GM21515 (cell line): ENCODE measurements at regions not wholly inside any gene's neighbourhood (a gene's known extent, or its start where the extent isn't known, plus 50 kb on each side); places are given as distances from the start of the nearest gene placed in this dataset.
"Not testable (repeated sequence)": the region's sequence is repeated elsewhere in the genome, so short reads cannot be mapped to it uniquely, and the experiment has no call there.

Experiments used
- ATAC-seq: cut with Tn5 transposase; IDR thresholded peaks from one replicate; pipeline ENCODE4 v1.9.1; 2021; ENCODE audit not compliant: unreplicated experiment

DNA sequence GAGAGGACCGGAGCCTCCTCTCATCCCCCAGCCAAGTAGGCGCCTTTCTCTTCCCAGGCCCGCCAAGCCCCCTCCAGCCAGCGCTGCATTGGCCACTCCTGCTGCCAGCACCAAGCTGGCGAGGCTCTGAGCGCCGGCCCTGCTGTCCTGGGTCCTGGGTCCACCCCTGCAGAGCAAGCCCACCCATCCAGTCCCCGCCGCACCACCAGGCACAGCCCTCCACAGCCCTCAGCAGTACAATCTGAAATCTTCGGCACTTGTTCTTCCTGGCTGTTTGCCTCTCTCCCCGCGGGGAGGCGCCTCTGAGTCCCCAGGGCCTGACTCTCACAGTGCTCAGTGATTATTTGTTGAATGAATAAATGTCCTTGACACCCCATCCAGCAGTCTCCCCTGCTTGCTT is 236.4 kb upstream of the SGCG start:
- ATAC-seq: no peak

DNA sequence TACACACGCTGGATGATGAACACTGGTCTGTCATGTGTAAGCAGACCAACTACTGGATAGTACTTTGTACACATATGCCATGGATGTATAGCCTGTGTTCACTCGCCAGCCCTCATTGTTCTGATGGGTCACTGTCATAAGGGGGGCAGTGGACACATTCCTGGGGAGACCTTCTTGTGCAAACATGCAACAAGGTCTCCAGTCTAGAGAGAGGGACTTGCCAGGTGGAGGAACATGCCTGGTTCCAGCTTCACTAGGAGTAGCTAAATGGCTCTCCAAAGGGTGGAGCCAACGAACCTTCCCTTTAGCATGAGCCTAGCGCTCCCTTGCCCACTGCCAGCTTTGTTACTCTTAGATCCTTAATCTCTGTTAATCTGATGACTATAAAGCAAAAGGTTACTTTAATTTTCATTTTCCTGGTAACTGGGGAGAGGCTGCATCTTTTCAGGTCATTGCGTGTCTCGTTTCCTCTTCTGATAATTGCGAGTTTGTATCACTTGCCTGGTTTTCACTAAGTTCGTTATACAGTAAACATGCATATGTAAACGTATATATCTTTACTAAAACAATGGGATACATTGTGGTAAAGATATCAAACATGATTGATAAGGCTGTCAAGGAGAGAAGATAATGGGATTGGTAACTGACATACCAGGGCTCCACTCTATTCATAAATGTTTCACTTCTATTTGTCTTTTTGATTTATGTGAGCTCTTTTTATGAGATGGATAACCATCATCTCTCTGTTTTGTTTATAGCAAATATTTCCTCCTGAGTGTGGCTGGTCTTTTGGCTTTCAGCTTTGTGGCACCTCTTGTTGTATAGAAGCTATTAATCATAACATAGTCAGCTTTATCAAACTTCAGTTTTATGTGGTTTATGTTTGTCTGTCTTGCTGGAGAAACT is 235.2 kb upstream of the SGCG start:
- ATAC-seq: no peak

DNA sequence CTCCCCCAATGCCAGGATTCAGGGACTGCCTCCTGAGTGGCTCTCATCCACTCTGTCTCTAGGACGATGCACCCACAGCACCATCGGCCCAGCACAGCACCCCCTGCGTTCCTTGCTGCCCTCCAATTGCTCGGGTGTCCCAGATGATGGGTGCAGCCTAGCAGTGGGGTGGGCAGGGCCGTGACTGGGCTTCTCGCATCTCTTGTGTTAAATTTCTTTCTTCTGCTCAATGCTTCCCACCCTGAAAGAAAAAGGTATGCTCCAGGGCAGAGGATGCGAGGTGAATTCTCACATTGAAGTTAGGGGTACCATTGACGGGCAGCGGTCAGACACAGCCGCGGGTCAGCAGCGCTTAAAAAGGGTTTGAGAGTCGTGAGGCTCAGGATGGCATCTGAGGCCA is 232.4 kb upstream of the SGCG start:
- no peak for ATAC-seq

DNA sequence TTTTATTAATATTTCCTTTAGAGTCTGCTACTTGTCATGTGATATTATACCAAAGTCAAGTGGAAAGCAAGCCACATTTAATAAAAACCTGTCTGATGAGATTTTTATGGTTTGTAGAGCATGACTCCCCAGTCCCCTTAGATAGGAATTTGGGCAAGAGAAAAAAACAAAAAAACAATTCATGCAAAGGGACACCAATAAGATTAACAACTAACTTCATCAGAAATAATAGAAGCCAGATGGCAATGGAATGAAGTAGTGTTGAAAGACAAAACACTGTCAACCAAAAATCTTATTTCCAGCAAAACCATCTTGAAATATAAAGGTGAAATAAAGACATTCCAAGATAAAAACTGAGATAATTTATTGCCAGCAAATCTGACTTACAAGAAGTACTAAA is 228.8 kb upstream of the SGCG start:
- ATAC-seq: not testable (repeated sequence)

DNA sequence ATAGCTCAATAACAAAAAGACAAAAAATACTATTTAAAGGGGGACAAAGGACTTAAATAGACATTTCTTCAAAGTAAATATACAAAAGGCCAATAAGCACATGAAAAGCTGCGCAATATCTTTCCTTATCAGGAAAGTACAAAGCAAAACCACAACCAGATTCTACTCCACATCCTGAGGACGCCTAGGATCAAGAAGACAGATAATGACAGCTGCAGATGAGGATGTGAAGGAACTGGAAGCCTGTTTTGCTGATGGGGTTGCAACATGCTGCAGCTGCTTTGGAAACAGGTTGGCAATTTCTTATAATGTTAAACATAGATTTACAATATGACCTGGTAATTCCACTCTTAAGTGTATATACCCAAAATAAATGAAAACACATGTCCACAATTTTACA is 225.6 kb upstream of the SGCG start:
- ATAC-seq: not testable (repeated sequence)

DNA sequence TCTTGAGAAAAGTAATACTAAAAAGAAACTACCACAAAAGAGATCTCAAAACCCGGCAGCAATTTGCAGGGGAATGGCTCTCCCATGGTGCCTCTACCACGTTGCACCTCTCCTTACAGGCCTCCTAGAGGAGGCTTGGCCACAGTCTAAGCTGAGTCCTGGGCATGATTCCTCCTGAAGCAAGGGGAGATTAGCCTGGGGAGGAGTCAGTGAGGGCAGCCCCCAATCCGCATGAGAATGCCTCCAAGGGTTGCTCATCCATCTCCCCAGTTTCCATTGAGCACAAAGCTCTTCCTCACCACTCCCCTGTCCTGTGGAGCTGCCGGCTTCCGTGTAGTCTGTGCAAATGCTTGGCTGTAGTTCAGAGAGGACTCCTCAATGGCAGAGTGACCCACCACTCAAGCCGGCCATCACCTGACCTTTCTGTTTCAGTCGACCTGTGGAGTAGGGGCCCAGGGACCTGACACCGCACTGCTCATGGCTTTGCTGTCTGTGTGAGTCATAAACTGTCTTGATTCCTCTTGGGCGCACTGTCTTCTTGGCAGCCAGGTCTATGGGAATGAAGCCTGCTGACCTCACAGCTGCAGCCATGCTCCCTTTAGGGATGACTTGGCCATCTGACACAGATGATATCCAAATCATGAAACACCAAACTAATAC is 224.2 kb upstream of the SGCG start:
- ATAC-seq: not testable (repeated sequence)

DNA sequence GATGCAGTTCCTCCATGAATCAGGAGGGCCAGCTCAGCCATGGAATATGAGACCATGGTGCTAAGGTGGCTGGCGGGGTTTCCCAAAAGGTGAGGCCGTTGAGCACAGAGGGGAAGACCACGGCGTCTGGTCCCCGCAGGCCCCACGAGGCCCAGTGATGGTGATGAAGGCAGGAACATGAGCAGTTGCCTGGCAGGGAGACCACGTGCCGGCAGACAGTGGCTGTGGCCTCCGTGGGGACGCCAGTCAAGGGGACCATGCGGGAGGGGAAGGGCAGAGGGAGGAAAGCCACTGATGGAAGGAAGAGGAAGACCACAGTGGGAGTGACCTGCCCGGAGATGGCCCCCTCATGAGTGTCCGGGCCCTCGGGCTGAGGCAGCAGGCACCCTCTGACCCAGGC is 220.9 kb upstream of the SGCG start:
- ATAC-seq: not testable (repeated sequence)

DNA sequence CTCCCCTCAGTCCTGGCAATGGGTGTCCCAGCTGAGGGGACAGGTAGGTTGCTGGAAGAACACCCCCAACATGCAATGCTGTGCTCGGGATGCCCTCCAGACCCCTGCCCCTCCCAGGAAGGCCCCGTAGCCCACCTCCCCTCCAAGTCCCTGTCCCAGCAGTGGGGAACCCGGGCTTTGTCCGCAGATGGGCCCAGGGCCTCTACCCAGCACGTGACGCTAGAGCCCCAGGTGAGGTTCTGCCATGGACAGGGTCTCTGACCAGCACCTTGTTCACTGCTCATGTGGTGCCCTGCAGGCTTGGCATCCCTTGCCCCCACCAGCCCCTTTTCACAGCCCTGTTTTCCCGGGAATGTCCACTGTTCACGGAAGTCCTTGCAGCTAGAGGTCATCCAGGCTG is 220.0 kb upstream of the SGCG start:
- ATAC-seq: no peak

DNA sequence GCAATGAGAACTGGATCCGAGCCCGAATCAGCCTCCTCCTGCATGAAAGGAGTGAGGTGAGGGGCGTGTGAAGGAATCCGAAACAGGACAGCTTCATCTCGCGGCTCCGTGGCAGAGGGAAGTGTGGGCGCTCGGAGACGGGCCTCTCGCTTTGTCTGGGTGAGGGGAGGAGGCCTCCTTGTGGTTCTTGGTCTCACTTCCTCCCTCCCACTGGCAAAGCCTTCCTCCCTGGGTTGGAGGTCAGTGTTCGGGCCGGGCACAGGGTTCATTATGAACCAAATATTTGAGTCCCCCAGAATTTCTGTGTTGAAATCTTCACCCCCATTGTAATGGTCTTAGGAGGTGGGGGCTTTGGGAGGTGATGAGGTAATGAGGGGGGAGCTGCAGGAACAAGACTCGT is 219.4 kb upstream of the SGCG start:
- not testable (repeated sequence) for ATAC-seq

DNA sequence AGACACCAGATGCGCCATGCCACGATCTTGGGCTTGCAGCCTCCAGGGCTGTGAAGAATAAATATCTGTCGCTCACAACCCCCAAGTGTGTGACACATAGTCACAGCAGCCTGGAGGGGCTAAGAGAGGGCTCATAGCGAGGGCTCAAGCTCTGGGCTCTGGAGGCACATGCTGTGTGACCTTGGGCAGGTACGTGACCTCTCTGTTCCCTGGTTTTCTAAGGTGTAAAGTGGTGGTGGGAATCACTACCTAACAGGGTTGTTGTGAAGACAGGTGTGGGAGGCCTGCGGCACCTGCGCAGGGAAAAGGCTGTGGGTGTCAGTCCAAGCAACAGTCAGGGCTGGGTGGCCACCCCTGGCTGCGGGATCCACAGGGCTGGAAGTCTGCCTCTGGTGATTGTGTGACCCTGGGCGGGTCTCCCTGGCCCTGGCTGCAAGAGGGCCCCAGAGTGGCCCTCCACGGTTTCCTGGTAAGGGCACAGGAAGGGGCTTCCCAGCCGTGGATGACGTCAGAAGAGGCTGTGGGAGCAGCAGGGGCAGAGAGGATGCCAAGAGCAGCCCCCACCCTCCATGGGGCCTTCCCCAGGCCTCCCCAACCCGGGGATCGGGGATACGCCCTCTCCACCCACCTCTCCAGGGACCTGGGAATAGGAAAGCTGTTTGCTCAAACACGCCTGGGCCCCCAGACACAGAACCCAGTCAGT is 218.8 kb upstream of the SGCG start:
- no peak for ATAC-seq

DNA sequence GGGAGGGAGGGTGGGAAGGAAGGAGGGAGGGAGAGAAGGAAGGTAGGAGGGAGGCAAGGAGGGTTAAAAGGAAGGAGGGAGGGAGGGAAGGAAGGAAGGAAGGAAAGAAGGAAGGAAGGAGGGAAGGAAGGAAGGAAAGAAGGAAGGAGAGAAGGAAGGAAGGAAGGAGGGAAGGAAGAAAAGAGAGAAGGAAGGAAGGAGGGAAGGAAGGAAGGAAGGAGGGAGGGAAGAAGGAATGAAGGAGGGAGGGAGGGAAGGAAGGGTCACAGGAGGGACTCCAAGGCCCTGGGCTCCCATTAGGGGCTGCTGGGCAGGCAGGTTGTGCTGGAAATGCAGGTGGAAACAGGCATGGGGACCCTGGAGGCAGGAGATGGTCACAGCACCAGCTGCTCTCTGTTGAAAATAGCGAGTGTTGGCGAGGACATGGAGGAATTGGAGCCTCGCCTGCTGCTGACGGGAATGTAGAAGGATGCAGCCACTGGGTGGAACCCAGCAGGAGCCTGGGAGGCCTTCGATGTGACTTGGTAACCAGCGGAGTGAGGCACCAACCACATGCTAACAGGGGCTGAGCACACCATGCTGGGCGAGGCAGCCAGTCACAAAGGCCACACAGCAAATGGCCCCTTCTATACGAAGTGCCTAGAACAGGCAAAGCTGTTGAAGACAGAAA is 217.3 kb upstream of the SGCG start:
- ATAC-seq: not testable (repeated sequence)

DNA sequence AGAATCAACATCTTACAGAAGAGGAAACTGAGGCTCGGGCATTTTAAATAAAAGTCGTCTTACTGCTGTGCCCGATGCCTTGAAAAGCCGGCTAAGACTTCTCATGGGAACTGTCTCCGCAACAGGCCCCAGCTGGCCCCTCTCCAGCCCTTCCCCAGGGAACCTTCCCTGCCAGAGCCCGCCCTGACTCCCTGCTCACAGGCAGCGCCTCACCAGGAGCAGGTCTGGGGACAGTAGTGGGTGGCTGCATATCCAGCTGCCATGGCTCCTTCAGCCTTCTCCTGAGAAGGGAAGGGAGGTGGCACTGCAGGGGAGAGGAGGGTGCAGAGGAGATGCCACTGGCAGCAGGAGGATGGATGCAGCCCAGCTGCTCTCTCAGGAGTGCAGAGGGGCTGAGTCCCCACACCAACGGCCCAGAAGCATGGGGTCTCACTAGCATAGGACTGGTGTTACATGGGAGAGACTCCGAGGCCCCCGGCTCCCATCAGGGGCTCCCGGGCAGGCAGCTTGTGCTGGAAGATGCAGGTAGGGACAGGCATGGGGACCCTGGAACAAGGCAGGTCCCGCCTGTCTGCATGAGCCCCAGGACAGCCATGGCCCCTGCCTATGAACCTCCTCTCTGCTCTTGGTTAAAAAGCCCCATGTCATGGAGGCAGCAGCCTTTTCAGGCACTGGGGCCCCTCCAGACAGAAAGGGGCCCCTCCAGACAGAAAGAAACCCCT is 216.4 kb upstream of the SGCG start:
- ATAC-seq: no peak

DNA sequence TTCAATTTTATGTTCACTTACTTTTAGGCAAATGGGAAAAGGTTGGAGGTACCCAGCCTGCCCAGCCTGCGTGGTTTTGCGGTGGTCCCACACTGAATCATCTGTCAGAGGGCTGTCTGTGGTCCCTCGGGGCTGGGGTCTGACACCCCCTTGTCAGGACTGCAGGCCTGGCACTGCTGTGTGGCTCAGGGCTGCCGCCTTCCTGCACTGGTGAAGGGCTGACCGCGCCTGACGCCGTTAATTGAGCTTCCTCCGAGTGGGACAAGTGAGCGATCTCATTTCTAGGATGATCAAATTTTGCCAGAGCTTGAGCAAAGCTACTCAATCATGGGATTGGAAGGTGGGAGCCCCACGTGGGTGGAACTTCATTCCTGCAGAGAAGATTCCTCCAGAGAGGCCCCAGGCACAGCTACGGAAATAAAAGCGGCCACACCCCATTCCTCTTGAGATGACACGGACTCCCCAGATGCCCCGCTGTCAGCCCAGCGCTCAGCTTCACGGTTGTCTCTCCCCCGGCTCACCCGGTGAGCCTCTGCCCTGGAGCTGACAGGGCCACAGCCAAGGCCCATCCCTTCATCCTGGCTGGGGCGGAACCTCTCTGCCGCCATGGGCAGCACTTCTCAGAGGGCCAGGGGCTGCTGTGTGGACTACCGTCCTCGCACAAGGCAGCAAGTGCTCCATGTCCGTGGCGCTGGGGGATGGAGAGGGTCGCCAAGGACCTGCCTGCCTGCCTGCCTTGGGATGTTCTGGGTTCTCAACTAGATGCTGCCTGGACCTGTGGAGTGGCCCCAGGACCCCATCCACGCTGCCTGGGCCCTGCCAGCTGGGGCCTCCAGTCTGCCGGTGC is 215.5 kb upstream of the SGCG start:
- ATAC-seq: not testable (repeated sequence)

DNA sequence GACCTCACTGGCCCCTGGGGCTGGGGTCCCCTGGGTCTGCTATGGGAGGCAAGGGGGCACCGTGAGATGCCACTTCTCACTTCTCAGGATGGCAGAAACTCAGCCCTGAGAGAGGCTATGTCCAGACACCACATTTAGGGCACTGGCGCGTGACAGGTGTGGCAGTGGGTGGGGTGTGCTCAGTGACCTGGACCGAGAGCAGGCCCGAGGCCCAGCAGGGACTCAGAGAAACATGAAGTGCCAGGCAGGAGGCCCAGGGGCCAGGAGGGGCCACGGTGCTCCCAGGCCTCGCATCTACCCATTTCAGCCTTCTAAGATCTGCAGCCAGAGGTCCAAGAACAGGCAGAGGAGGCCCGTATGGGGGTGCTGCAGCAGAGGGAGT is 214.9 kb upstream of the SGCG start:
- ATAC-seq: not testable (repeated sequence)

DNA sequence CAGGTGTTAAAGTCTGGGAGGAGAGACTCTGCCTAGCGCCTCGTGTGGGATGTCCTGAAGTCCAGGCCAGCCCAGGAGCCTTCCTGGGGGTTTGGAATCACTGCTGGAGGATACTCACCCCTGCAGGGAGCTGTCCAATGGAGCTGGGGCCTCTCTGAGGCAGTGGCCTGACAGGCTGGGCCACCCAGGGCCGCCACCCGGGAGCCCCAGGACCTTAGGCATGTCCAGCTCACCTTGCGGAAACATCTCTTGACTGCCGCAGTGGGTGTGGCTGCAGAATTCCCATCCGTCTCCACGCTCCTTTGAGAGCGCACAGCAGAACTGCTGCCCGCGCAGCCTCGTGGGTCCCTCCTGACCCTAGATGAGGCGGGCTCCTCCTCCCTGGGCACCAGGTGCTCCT is 214.0 kb upstream of the SGCG start:
- ATAC-seq: not testable (repeated sequence)

DNA sequence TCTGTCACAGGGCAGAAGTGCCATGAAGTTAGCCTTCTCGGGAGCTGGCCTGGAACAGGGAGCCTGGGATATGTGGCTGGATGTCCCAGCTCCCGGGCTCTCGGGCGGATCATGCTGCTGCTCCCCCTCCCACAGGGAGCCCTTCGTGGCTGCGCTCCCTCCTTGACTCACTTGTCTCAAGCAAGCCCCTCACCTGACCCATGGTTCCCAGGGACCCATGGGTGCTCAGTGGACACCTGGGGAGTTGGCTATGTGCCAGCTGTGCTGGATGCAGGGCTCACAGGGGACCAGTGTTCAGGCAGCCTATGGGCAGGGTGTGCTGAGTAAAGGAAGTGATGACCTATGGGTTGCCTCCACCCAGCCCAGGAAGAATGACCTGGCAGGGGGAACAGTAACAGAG is 213.1 kb upstream of the SGCG start:
- ATAC-seq: no peak

DNA sequence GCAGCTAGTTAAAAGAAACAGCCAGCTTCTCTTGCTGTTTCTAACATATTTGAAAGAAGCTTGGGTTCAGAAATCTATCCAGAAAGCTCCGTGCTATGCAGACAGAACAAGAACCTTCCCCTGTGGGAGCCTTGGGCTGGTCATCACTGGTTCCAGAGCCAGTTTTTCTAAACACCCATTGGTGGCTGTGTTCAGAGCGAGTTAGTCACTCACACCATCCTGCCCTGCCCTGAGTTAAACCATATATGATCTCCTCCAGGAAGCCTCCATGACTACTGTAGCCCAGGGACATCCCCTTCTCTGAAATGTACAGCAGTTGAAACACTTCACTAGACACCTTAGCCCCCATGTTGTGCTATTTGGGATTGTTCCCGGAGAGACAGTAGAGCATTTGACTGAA is 200.8 kb upstream of the SGCG start:
- ATAC-seq: no peak

DNA sequence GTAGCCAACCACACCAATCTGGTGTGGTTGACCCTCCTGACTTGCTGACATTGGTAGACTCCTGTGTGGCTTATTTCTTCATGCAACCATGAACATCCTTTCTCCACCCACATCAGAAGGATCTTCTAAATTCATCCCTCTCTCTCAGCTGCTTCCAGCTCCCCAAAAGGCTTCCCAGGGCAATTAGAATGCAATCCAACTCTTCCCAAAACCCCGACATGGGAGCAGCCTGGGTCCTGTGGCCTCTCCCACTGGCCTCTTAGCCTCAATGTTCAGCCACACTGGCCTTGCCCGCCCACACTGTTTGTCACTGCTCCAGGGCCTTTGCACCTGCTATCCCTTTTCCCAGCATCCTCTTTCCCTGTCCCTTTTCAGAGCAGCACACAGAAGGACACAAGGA is 199.8 kb upstream of the SGCG start:
- ATAC-seq: no peak

DNA sequence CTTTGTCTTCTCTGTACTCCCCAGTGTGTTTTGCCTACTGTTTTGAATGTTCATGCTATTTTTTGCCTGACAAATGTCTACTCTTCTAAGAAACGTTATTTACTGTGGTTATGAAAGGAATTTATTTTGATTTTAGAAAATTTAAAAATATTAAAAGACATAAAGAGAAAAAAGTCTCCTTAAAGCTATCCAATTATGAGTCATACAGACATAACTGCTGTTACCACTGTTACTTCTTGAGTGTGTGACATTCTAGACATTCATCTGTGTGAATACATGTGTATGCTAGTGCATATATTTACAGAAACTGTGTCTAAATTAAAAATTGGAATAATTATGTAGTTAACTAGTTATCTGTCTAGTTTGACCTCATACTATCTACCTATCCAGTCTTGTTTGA is 187.6 kb upstream of the SGCG start:
- no peak for ATAC-seq

DNA sequence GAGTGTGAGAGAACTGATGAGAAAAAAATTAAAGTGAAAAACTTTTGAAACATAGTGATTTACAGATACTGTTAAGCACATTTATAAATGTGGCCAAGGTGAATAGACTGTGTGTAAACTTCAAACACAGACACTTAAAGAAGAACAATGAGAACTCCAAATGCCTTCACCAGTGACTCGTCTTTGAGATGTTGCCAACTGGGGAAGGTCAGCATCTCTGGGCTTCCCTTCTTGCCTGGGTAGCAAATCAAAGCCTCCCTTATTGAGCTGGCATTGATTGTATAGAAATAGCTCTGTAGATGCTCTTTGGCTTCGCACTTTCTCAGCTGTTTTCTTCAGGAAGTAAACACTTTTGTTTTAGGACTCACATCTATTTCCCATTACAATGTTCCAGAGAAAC is 177.3 kb upstream of the SGCG start:
- ATAC-seq: no peak
